ENCODE measurements at regions not wholly inside any gene's neighbourhood (a gene's known extent, or its start where the extent isn't known, plus 50 kb on each side); places are given as distances from the start of the nearest gene placed in this dataset.

DNA sequence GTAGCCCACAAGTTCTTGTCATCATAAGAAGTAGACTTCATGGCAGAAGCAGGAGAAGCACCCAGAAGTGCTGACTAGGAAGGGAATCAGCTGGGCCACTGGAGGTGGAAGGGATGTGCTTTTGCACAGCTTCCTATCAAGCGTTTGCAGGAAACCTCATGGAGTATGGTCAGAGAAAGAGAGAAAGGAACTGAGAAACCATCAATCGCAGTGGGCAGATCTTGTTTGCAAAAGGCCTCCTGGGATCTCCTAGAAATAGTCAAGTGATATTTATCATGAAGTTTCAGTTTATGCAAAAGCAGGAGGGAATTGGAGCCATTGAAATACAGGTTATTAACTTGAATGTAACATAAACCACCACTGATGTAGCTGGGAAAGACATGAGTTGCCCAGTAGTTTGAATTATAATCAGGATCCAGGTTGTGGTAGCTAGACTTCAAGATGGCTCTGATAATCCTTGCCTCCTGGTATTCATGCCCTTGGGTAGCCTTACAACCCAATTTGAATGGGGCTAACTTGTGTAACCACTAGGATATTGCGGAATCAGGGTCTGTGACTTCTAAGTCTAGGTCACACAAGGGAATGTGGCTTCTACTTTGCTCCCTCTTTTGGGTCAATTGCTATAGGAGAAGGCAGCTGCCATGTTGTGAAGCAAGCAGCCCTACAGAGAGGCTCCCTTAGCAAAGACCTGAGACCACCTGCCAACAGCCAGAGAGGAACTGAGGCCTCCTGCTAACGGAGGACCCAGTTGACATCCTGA is 69.8 kb upstream of the TCF4 start:
- no peak for DNase-seq

GRCh38 chr18:55654986-55655385 is 67.0 kb upstream of the TCF4 start:
- DNase-seq, result peak in 1 of 3 donors; percentile 40

GRCh38 chr18:55651236-55651635 is 63.2 kb upstream of the TCF4 start:
- DNase-seq, result no peak

DNA sequence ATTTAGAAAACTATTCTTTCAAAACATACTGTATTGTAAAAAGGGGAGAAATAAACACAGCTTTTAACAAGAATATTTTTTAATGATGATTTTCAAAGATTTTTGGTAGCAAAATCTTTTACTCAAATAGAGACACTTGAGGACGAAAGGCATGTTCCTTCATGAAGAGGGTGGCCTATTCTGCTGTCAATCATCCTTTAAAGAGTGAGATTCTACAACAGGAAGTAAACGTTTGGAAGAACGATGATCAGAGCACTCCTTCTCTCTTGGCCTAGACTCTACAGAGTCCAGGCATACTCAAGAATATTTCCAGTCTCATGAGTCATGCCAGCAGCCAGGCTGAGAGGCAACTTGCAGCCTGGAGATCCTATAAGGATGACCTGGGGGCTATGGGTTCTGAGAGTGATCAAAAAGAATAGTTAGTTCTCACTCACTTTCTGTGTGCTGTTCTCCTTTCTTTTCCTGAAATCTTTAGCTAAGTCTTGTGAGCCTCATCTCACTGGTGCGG is 62.4 kb upstream of the TCF4 start:
- DNase-seq, result no peak

DNA sequence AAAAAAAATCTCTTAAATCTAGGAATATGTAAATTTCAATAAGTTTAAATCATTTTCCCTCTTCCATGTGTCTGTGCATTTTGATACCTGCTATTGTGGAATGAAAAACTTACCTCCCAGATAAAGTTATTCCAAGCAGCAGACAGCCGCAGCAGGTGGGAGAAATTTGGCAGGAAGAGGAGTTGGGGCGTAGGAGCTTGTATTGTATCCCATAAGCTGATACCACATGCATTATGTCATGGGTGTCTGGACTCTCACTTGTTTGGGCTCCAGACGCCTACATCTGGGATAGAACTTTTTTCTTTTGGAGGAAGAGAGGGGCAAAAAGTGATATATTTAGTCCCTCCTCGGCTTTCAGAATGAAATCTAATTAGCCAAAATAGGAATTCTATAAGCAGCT is 59.3 kb upstream of the TCF4 start:
- DNase-seq, result peak in 2 of 3 donors; percentile 28 to 30

GRCh38 chr18:55642191-55642590 is 54.2 kb upstream of the TCF4 start:
- DNase-seq, result no peak

GRCh38 chr18:55641486-55641885 is 53.5 kb upstream of the TCF4 start:
- DNase-seq, result no peak

Data from muscle of back (tissue), 3 donors.